SK-N-SH treated with all-trans-retinoic acid at 6 μM for 48 hours (cell line): ENCODE measurements at regions not wholly inside any gene's neighbourhood (a gene's known extent, or its start where the extent isn't known, plus 50 kb on each side); places are given as distances from the start of the nearest gene placed in this dataset.

Experiments used
- BACH2 ChIP-seq: fragments of 250-450 bp; sonication (Bioruptor Pico); IDR thresholded peaks from 2 replicates; pipeline ENCODE4 v1.9.0; 2021; ENCODE audit warnings: mild to moderate bottlenecking, borderline replicate concordance
- CSDC2 ChIP-seq: fragments of 250-450 bp; sonication (Bioruptor Pico); IDR thresholded peaks from 2 replicates; pipeline ENCODE4 v1.5.0; 2020; ENCODE audit warnings: mild to moderate bottlenecking, moderate library complexity
- GLIS3 ChIP-seq: fragments of 250-450 bp; sonication (Bioruptor Pico); IDR thresholded peaks from 2 replicates; pipeline ENCODE4 v1.5.0; 2020; ENCODE audit warnings: mild to moderate bottlenecking, moderate library complexity
- OSR1 ChIP-seq: fragments of 250-450 bp; sonication (Bioruptor Pico); IDR thresholded peaks from 2 replicates; pipeline ENCODE4 v1.8.0; 2022; ENCODE audit warnings: moderate library complexity, mild to moderate bottlenecking, inconsistent platforms
- PPARA ChIP-seq: fragments of 250-450 bp; sonication (Bioruptor Pico); IDR thresholded peaks from 2 replicates; pipeline ENCODE4 v1.5.0; 2020; ENCODE audit warnings: mild to moderate bottlenecking, borderline replicate concordance
- TCF4 ChIP-seq: fragments of 250-450 bp; sonication (Bioruptor Pico); IDR thresholded peaks from 2 replicates; pipeline ENCODE4 v1.8.0; 2021; ENCODE audit warnings: mild to moderate bottlenecking, moderate library complexity, borderline replicate concordance
- ZFP3 ChIP-seq: fragments of 250-450 bp; sonication (Bioruptor Pico); IDR thresholded peaks from 2 replicates; pipeline ENCODE4 v1.5.0; 2020; ENCODE audit warnings: mild to moderate bottlenecking, moderate library complexity
- ZNF565 ChIP-seq: fragments of 450-650 bp; formaldehyde crosslinking; conservative IDR thresholded peaks from 2 replicates; pipeline ENCODE4 v1.5.0; 2020; ENCODE audit warnings: low read depth, mild to moderate bottlenecking, moderate library complexity
- ZNF70 ChIP-seq: fragments of 450-650 bp; formaldehyde crosslinking; IDR thresholded peaks from 2 replicates; pipeline ENCODE4 v1.5.0; 2020; ENCODE audit warnings: mild to moderate bottlenecking, moderate library complexity
- TF ChIP-seq, protein P1 (sequence below): fragments of 250-450 bp; sonication (Bioruptor Pico); IDR thresholded peaks from 2 replicates; pipeline ENCODE4 v1.8.0; 2020; ENCODE audit warnings: mild to moderate bottlenecking, moderate library complexity, borderline replicate concordance
- TF ChIP-seq, protein P2 (sequence below): fragments of 250-450 bp; sonication (Bioruptor Pico); IDR thresholded peaks from 2 replicates; pipeline ENCODE4 v1.5.0; 2020; ENCODE audit warnings: mild to moderate bottlenecking, moderate library complexity
- TF ChIP-seq, protein P3 (sequence below): fragments of 250-450 bp; sonication (Bioruptor Pico); IDR thresholded peaks from 2 replicates; pipeline ENCODE4 v1.5.1; 2021; ENCODE audit warnings: mild to moderate bottlenecking, moderate library complexity
- TF ChIP-seq, protein P4 (sequence below): fragments of 250-450 bp; sonication (Bioruptor Pico); IDR thresholded peaks from 2 replicates; pipeline ENCODE4 v1.8.0; 2021; ENCODE audit warnings: low read depth, mild to moderate bottlenecking, moderate library complexity, borderline replicate concordance

DNA sequence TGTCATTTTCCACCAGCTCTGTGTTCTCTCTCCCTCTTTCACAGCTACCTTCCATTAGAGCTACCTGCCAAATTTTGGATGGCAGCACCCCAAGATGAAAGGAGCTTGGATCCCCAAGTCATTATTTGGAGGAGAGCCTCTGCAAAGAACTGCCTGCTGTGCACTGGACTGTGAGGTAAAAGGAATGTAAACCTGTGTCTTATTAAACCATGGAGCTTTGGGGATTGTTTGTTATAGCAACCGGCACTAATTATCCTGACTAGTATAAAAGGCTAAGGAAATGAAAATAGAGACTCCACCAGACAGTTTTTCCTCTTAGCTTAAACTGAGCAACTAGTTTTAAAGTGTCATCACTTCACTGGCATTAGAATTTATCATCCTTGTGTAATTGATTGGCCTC, 191.6 kb upstream of the DTNBP1 start:
- TF ChIP-seq, protein P1, sequence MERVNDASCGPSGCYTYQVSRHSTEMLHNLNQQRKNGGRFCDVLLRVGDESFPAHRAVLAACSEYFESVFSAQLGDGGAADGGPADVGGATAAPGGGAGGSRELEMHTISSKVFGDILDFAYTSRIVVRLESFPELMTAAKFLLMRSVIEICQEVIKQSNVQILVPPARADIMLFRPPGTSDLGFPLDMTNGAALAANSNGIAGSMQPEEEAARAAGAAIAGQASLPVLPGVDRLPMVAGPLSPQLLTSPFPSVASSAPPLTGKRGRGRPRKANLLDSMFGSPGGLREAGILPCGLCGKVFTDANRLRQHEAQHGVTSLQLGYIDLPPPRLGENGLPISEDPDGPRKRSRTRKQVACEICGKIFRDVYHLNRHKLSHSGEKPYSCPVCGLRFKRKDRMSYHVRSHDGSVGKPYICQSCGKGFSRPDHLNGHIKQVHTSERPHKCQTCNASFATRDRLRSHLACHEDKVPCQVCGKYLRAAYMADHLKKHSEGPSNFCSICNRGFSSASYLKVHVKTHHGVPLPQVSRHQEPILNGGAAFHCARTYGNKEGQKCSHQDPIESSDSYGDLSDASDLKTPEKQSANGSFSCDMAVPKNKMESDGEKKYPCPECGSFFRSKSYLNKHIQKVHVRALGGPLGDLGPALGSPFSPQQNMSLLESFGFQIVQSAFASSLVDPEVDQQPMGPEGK (CRISPR knock-in tag): no peak
- TF ChIP-seq ZFP3 (CRISPR knock-in tag) (no peak), BACH2 (CRISPR knock-in tag) (no peak), ZNF70 (no peak), CSDC2 (CRISPR knock-in tag) (no peak), ZNF565 (CRISPR knock-in tag) (no peak), PPARA (CRISPR knock-in tag) (no peak), GLIS3 (CRISPR knock-in tag) (no peak), OSR1 (CRISPR knock-in tag) (no peak), TCF4 (CRISPR knock-in tag) (no peak)
- TF ChIP-seq, protein P2, sequence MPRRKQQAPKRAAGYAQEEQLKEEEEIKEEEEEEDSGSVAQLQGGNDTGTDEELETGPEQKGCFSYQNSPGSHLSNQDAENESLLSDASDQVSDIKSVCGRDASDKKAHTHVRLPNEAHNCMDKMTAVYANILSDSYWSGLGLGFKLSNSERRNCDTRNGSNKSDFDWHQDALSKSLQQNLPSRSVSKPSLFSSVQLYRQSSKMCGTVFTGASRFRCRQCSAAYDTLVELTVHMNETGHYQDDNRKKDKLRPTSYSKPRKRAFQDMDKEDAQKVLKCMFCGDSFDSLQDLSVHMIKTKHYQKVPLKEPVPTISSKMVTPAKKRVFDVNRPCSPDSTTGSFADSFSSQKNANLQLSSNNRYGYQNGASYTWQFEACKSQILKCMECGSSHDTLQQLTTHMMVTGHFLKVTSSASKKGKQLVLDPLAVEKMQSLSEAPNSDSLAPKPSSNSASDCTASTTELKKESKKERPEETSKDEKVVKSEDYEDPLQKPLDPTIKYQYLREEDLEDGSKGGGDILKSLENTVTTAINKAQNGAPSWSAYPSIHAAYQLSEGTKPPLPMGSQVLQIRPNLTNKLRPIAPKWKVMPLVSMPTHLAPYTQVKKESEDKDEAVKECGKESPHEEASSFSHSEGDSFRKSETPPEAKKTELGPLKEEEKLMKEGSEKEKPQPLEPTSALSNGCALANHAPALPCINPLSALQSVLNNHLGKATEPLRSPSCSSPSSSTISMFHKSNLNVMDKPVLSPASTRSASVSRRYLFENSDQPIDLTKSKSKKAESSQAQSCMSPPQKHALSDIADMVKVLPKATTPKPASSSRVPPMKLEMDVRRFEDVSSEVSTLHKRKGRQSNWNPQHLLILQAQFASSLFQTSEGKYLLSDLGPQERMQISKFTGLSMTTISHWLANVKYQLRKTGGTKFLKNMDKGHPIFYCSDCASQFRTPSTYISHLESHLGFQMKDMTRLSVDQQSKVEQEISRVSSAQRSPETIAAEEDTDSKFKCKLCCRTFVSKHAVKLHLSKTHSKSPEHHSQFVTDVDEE (CRISPR knock-in tag): no peak
- TF ChIP-seq, protein P3, sequence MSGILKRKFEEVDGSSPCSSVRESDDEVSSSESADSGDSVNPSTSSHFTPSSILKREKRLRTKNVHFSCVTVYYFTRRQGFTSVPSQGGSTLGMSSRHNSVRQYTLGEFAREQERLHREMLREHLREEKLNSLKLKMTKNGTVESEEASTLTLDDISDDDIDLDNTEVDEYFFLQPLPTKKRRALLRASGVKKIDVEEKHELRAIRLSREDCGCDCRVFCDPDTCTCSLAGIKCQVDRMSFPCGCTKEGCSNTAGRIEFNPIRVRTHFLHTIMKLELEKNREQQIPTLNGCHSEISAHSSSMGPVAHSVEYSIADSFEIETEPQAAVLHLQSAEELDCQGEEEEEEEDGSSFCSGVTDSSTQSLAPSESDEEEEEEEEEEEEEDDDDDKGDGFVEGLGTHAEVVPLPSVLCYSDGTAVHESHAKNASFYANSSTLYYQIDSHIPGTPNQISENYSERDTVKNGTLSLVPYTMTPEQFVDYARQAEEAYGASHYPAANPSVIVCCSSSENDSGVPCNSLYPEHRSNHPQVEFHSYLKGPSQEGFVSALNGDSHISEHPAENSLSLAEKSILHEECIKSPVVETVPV (CRISPR knock-in tag): no peak
- TF ChIP-seq, protein P4, sequence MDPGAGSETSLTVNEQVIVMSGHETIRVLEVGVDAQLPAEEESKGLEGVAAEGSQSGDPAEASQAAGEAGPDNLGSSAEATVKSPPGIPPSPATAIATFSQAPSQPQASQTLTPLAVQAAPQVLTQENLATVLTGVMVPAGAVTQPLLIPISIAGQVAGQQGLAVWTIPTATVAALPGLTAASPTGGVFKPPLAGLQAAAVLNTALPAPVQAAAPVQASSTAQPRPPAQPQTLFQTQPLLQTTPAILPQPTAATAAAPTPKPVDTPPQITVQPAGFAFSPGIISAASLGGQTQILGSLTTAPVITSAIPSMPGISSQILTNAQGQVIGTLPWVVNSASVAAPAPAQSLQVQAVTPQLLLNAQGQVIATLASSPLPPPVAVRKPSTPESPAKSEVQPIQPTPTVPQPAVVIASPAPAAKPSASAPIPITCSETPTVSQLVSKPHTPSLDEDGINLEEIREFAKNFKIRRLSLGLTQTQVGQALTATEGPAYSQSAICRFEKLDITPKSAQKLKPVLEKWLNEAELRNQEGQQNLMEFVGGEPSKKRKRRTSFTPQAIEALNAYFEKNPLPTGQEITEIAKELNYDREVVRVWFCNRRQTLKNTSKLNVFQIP (CRISPR knock-in tag): no peak
